ENCODE measurements at regions not wholly inside any gene's neighbourhood (a gene's known extent, or its start where the extent isn't known, plus 50 kb on each side); places are given as distances from the start of the nearest gene placed in this dataset.

DNA sequence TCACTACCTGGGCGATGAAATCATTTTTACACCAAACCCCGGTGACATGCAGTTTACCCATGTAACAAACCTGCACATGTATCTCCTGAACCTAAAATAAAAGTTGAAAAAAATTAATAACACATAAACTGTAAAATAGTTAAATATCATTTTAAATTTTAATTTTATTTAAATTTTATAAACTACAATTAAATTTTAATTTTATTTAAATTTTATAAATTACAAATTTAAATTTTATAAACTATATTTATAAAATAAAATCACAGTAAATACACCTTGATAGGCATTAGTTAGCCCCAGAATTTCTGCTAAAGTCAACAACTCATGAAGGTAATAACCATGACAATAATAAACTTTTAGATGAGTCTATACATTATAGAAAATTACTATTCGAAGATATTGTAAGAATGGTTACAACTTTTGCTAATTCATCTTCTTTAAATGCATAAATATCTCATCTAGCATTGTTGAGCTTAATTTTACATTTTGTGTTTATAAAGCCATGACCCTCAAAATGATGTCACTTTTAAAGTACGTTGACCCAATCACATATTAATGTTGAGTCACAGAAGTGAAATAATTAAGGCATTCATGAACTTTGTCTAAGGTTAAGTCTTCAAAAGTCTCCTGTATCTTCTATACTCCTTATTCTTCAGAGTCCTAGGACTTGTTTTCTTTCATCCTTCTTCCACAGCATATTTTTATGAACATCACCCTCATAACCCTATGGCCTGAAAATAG is 755.8 kb upstream of the LCORL start:
- H3K79me2 ChIP-seq (ENCODE audit: insufficient read depth, low read length): no peaks in the 10 kb centered on the region
- no peaks in the 10 kb centered on the region for H3K36me3 ChIP-seq (ENCODE audit: low read length)
- no peak overlapping the region for H3K4me3 ChIP-seq (ENCODE audit: insufficient read depth, low read length, poor library complexity, severe bottlenecking)
- H4K20me1 ChIP-seq (ENCODE audit: low read depth, low read length): no peaks in the 10 kb centered on the region
- H3K9me3 ChIP-seq (ENCODE audit: insufficient read depth, low read length): no peaks in the 10 kb centered on the region
- no peaks in the 10 kb centered on the region for H3K27me3 ChIP-seq (ENCODE audit: low read length)
- H3K27ac ChIP-seq (ENCODE audit: low read depth, low read length): no peak overlapping the region
- H3K4me2 ChIP-seq (ENCODE audit: low read depth, low read length, poor library complexity, severe bottlenecking): no peak overlapping the region
- H2AFZ ChIP-seq (ENCODE audit: low read depth, low read length, severe bottlenecking): no peak overlapping the region
- no peaks in the 10 kb centered on the region for H3K9me2 ChIP-seq (replicated peaks; ENCODE audit: insufficient read depth, low read length)
- H3F3A ChIP-seq (ENCODE audit: insufficient read depth): no peaks in the 10 kb centered on the region
- TF ChIP-seq, protein P1, sequence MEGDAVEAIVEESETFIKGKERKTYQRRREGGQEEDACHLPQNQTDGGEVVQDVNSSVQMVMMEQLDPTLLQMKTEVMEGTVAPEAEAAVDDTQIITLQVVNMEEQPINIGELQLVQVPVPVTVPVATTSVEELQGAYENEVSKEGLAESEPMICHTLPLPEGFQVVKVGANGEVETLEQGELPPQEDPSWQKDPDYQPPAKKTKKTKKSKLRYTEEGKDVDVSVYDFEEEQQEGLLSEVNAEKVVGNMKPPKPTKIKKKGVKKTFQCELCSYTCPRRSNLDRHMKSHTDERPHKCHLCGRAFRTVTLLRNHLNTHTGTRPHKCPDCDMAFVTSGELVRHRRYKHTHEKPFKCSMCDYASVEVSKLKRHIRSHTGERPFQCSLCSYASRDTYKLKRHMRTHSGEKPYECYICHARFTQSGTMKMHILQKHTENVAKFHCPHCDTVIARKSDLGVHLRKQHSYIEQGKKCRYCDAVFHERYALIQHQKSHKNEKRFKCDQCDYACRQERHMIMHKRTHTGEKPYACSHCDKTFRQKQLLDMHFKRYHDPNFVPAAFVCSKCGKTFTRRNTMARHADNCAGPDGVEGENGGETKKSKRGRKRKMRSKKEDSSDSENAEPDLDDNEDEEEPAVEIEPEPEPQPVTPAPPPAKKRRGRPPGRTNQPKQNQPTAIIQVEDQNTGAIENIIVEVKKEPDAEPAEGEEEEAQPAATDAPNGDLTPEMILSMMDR (IDR thresholded peaks at IDR 0.05; ENCODE audit: insufficient read depth, low read length, poor library complexity, severe bottlenecking): no peak
- no peak for TF ChIP-seq EZH2phosphoT487 (conservative IDR thresholded peaks at IDR 0.05; ENCODE audit: low read length)
- no peak overlapping the region for H3K9ac ChIP-seq (ENCODE audit: low read length)

DNA sequence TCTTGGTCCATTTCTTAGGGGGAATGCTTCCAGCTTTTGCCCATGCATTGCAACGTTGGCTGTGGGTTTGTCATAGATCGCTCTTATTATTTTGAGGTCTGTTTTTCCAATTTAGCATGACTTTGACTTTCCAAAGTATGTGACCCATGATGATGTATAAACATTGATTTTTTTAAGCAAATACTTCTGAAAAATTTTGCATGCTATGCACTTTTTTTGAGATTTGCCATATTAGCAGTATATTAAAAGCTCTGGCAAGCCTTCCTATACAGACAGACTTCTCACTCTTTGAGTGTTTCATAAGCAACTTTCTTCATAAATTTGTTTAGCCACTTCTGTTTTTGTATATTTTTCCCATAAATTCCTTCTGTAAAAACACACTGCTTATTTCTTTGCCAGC is 746.4 kb upstream of the LCORL start:
- Histone ChIP-seq H3K27me3 (ENCODE audit: low read length) (no peaks in the 10 kb centered on the region), H3K4me3 (ENCODE audit: insufficient read depth, low read length, poor library complexity, severe bottlenecking) (no peak overlapping the region), H3K36me3 (ENCODE audit: low read length) (no peaks in the 10 kb centered on the region), H3K9ac (ENCODE audit: low read length) (no peak overlapping the region), H3F3A (ENCODE audit: insufficient read depth) (no peaks in the 10 kb centered on the region), H3K9me3 (ENCODE audit: insufficient read depth, low read length) (no peaks in the 10 kb centered on the region), H3K79me2 (ENCODE audit: insufficient read depth, low read length) (no peaks in the 10 kb centered on the region), H3K9me2 (replicated peaks; ENCODE audit: insufficient read depth, low read length) (no peaks in the 10 kb centered on the region; the same call in 1 of the 2 replicates), H4K20me1 (ENCODE audit: low read depth, low read length) (no peaks in the 10 kb centered on the region), H2AFZ (ENCODE audit: low read depth, low read length, severe bottlenecking) (no peak overlapping the region), H3K4me2 (ENCODE audit: low read depth, low read length, poor library complexity, severe bottlenecking) (no peak overlapping the region), H3K27ac (ENCODE audit: low read depth, low read length) (no peak overlapping the region)
- TF ChIP-seq, protein P1 (IDR thresholded peaks at IDR 0.05; ENCODE audit: insufficient read depth, low read length, poor library complexity, severe bottlenecking): no peak

- TF ChIP-seq EZH2phosphoT487 (conservative IDR thresholded peaks at IDR 0.05; ENCODE audit: low read length): no peak
- TF ChIP-seq, protein P1 (IDR thresholded peaks at IDR 0.05; ENCODE audit: insufficient read depth, low read length, poor library complexity, severe bottlenecking): no peak
- Histone ChIP-seq H3K9ac (ENCODE audit: low read length) (no peak overlapping the region), H2AFZ (ENCODE audit: low read depth, low read length, severe bottlenecking) (no peak overlapping the region), H3K4me2 (ENCODE audit: low read depth, low read length, poor library complexity, severe bottlenecking) (no peak overlapping the region), H3K79me2 (ENCODE audit: insufficient read depth, low read length) (no peaks in the 10 kb centered on the region), H3K9me2 (replicated peaks; ENCODE audit: insufficient read depth, low read length) (no peaks in the 10 kb centered on the region), H3F3A (ENCODE audit: insufficient read depth) (no peaks in the 10 kb centered on the region), H3K27ac (ENCODE audit: low read depth, low read length) (no peak overlapping the region), H3K9me3 (ENCODE audit: insufficient read depth, low read length) (no peaks in the 10 kb centered on the region), H3K27me3 (ENCODE audit: low read length) (no peaks in the 10 kb centered on the region), H3K4me3 (ENCODE audit: insufficient read depth, low read length, poor library complexity, severe bottlenecking) (no peak overlapping the region), H3K36me3 (ENCODE audit: low read length) (no peaks in the 10 kb centered on the region), H4K20me1 (ENCODE audit: low read depth, low read length) (no peaks in the 10 kb centered on the region)
These were observed 735.1 kb upstream of the LCORL start for GRCh38 chr4:18756671-18757070.

Data from SU-DHL-6 (cell line).